CD8-positive, alpha-beta memory T cell (primary cell): ENCODE measurements at regions not wholly inside any gene's neighbourhood (a gene's known extent, or its start where the extent isn't known, plus 50 kb on each side); places are given as distances from the start of the nearest gene placed in this dataset.
"Not testable (repeated sequence)": the region's sequence is repeated elsewhere in the genome, so short reads cannot be mapped to it uniquely, and the experiment has no call there.

Experiments used
- CTCF ChIA-PET: fragments of 350-600 bp; sonication (Branson Sonifier 250); formaldehyde crosslinking; loops from one replicate; lab custom pipeline; 2021; ENCODE audit warnings: antibody characterized with exemption; lab: Charles Lee
- POLR2A ChIA-PET: fragments of 350-600 bp; sonication (Branson Sonifier 250); formaldehyde crosslinking; loops from one replicate; lab custom pipeline; 2021; ENCODE audit warnings: antibody characterized with exemption; lab: Charles Lee
- DNase-seq, 5 donors: peaks; one replicate each; pipeline versions ENCODE4 v3.0.0 to v3.0.0-alpha.2; 2020 to 2022; ENCODE audit warnings: mixed read lengths in 1 of 5
- H3K27ac ChIP-seq: one replicate; pipeline ENCODE4 v1.7.0; 2013; ENCODE audit warnings: low read depth, mild to moderate bottlenecking, low read length, moderate library complexity
- H3K27me3 ChIP-seq: 2 replicates; pipeline ENCODE4 v1.7.0; 2013; ENCODE audit warnings: low read length, mild to moderate bottlenecking; ENCODE audit not compliant: insufficient read depth, poor library complexity, severe bottlenecking
- H3K36me3 ChIP-seq: 2 replicates; pipeline ENCODE4 v1.7.0; 2013; ENCODE audit warnings: mild to moderate bottlenecking, low read length, moderate library complexity; ENCODE audit not compliant: insufficient read depth
- H3K4me1 ChIP-seq: 2 replicates; pipeline ENCODE4 v1.7.0; 2013; ENCODE audit warnings: mild to moderate bottlenecking, low read length, moderate library complexity; ENCODE audit not compliant: insufficient read depth
- H3K4me3 ChIP-seq: 2 replicates; pipeline ENCODE4 v1.7.0; 2013; ENCODE audit warnings: mild to moderate bottlenecking, low read length
- H3K9me3 ChIP-seq: 2 replicates; pipeline ENCODE4 v1.7.0; 2013; ENCODE audit warnings: mild to moderate bottlenecking, low read length
- H3K27ac Mint-ChIP-seq, 8 donors: one replicate each; pipeline ENCODE4 v1.8.0; 2020 to 2021; ENCODE audit warnings: mixed read lengths in 8 of 8, mild to moderate bottlenecking in 6 of 8, inconsistent platforms in 3 of 8, moderate library complexity in 3 of 8
- H3K27me3 Mint-ChIP-seq, 2 donors: one replicate each; pipeline ENCODE4 v1.8.0; 2020 to 2021; ENCODE audit warnings: mixed read lengths in 2 of 2, mild to moderate bottlenecking in 1 of 2, moderate library complexity in 1 of 2
- H3K36me3 Mint-ChIP-seq, 3 donors: one replicate each; pipeline ENCODE4 v1.8.0; 2020 to 2021; ENCODE audit warnings: mixed read lengths in 3 of 3, inconsistent platforms in 1 of 3, mild to moderate bottlenecking in 1 of 3
- H3K4me1 Mint-ChIP-seq, 3 donors: one replicate each; pipeline ENCODE4 v1.8.0; 2020 to 2021; ENCODE audit warnings: mixed read lengths in 3 of 3, inconsistent platforms in 1 of 3, mild to moderate bottlenecking in 1 of 3
- H3K4me3 Mint-ChIP-seq, 7 donors: one replicate each; pipeline ENCODE4 v1.8.0; 2020 to 2021; ENCODE audit warnings: mixed read lengths in 7 of 7, mild to moderate bottlenecking in 6 of 7, moderate library complexity in 4 of 7, inconsistent platforms in 2 of 7
- H3K9me3 Mint-ChIP-seq, 5 donors: one replicate each; pipeline ENCODE4 v1.8.0; 2020 to 2022; ENCODE audit warnings: mixed read lengths in 5 of 5, mild to moderate bottlenecking in 3 of 5, moderate library complexity in 2 of 5, inconsistent platforms in 1 of 5

GRCh38 chrX:87403551-87403950, 114.1 kb upstream of the KLHL4 start:
- Mint-ChIP-seq H3K4me3 (no peak overlapping the region), H3K9me3 (peaks cover 2 to 13% (median 5%) of the 10 kb centered on the region in 5 donors), H3K27me3 (peaks cover 0 to 2% of the 10 kb centered on the region in 2 donors), H3K4me1 (no peaks in the 10 kb centered on the region), H3K36me3 (no peaks in the 10 kb centered on the region), H3K27ac (no peak overlapping the region)
- H3K36me3 ChIP-seq = no peaks in the 10 kb centered on the region
- no peaks in the 10 kb centered on the region for H3K9me3 ChIP-seq
- H3K27me3 ChIP-seq = no peaks in the 10 kb centered on the region
- H3K4me3 ChIP-seq = no peak overlapping the region
- ChIA-PET CTCF (no interaction called here), POLR2A (no interaction called here)
- no peaks in the 10 kb centered on the region for H3K4me1 ChIP-seq
- no peak overlapping the region for H3K27ac ChIP-seq
- no peak for DNase-seq

- no peaks in the 10 kb centered on the region for H3K4me1 Mint-ChIP-seq
- no peaks in the 10 kb centered on the region for H3K9me3 ChIP-seq
- ChIA-PET CTCF (no interaction called here), POLR2A (no interaction called here)
- no peaks in the 10 kb centered on the region for H3K36me3 Mint-ChIP-seq
- H3K4me3 ChIP-seq = no peak overlapping the region
- H3K27ac ChIP-seq = no peak overlapping the region
- H3K9me3 Mint-ChIP-seq = peaks cover 0 to 8% (median 6%) of the 10 kb centered on the region in 5 donors
- H3K27me3 Mint-ChIP-seq = no peaks in the 10 kb centered on the region
- no peak for DNase-seq
- no peak overlapping the region for H3K27ac Mint-ChIP-seq
- no peaks in the 10 kb centered on the region for H3K36me3 ChIP-seq
- H3K27me3 ChIP-seq = no peaks in the 10 kb centered on the region
- no peaks in the 10 kb centered on the region for H3K4me1 ChIP-seq
- H3K4me3 Mint-ChIP-seq = no peak overlapping the region
These were observed 108.3 kb upstream of the KLHL4 start for GRCh38 chrX:87409113-87409841.

GRCh38 chrX:87425618-87426017, 92.0 kb upstream of the KLHL4 start:
- CTCF ChIA-PET = no interaction called here
- no peaks in the 10 kb centered on the region for H3K27me3 ChIP-seq
- H3K27me3 Mint-ChIP-seq = peaks cover 0 to 3% of the 10 kb centered on the region in 2 donors
- H3K27ac ChIP-seq = no peak overlapping the region
- no peak overlapping the region for H3K4me3 Mint-ChIP-seq
- H3K27ac Mint-ChIP-seq = no peak overlapping the region
- POLR2A ChIA-PET = no interaction called here
- H3K9me3 ChIP-seq = no peaks in the 10 kb centered on the region
- H3K9me3 Mint-ChIP-seq = peaks cover 0 to 3% (median 0%) of the 10 kb centered on the region in 5 donors
- H3K4me1 ChIP-seq = no peaks in the 10 kb centered on the region
- H3K36me3 Mint-ChIP-seq = no peaks in the 10 kb centered on the region
- no peaks in the 10 kb centered on the region for H3K4me1 Mint-ChIP-seq
- no peak for DNase-seq
- H3K4me3 ChIP-seq = no peak overlapping the region
- no peaks in the 10 kb centered on the region for H3K36me3 ChIP-seq

GRCh38 chrX:87434618-87435017, 83.0 kb upstream of the KLHL4 start:
- Mint-ChIP-seq H3K4me1 (no peaks in the 10 kb centered on the region), H3K27me3 (no peaks in the 10 kb centered on the region)

GRCh38 chrX:87448613-87449012, 69.0 kb upstream of the KLHL4 start:
- H3K4me1 ChIP-seq, H3K27ac Mint-ChIP-seq, CTCF ChIA-PET, DNase-seq, H3K4me3 ChIP-seq, POLR2A ChIA-PET, H3K27me3 ChIP-seq, H3K27me3 Mint-ChIP-seq, H3K27ac ChIP-seq, H3K4me3 Mint-ChIP-seq, H3K36me3 Mint-ChIP-seq, H3K4me1 Mint-ChIP-seq, H3K9me3 ChIP-seq, H3K36me3 ChIP-seq: not testable (repeated sequence)
- H3K9me3 Mint-ChIP-seq = peaks cover 0 to 12% (median 5%) of the 10 kb centered on the region in 5 donors

More at GRCh38 chrX:87434618-87435017, 83.0 kb upstream of the KLHL4 start:
- ChIA-PET CTCF (no interaction called here), POLR2A (no interaction called here)
- no peaks in the 10 kb centered on the region for H3K36me3 Mint-ChIP-seq
- DNase-seq = no peak
- Histone ChIP-seq H3K4me3 (no peak overlapping the region), H3K36me3 (no peaks in the 10 kb centered on the region), H3K27ac (no peak overlapping the region), H3K4me1 (no peaks in the 10 kb centered on the region), H3K9me3 (no peaks in the 10 kb centered on the region), H3K27me3 (no peaks in the 10 kb centered on the region)
- H3K4me3 Mint-ChIP-seq = no peak overlapping the region
- no peak overlapping the region for H3K27ac Mint-ChIP-seq
- no peaks in the 10 kb centered on the region for H3K9me3 Mint-ChIP-seq

GRCh38 chrX:87465757-87466156, 51.8 kb upstream of the KLHL4 start:
- DNase-seq, H3K4me3 Mint-ChIP-seq, H3K27ac Mint-ChIP-seq, H3K36me3 Mint-ChIP-seq, H3K9me3 ChIP-seq, H3K27me3 Mint-ChIP-seq, H3K36me3 ChIP-seq, H3K4me1 ChIP-seq, H3K27ac ChIP-seq, H3K4me3 ChIP-seq, CTCF ChIA-PET, H3K4me1 Mint-ChIP-seq, POLR2A ChIA-PET, H3K27me3 ChIP-seq: not testable (repeated sequence)
- peaks cover 0 to 13% (median 5%) of the 10 kb centered on the region in 5 donors for H3K9me3 Mint-ChIP-seq
